Cardiac muscle cell (in vitro differentiated cells and primary cell): ENCODE measurements at regions not wholly inside any gene's neighbourhood (a gene's known extent, or its start where the extent isn't known, plus 50 kb on each side); places are given as distances from the start of the nearest gene placed in this dataset.

Experiments
- DNase-seq, 2 donors: peaks; one replicate each; pipeline versions ENCODE4 v3.0.0 to v3.0.0-alpha.2; 2010 to 2017; ENCODE audit warnings: low read depth in 1 of 2, low spot score in 1 of 2
- H3K27ac ChIP-seq: fragments of 200-600 bp; sonication (generic); 2 replicates; pipeline ENCODE4 v1.5.1; 2016
- H3K27me3 ChIP-seq: fragments of 200-600 bp; sonication (generic); 2 replicates; pipeline ENCODE4 v1.6.0; 2016; ENCODE audit warnings: control low read depth
- H3K36me3 ChIP-seq: fragments of 200-600 bp; sonication (generic); 2 replicates; pipeline ENCODE4 v1.5.1; 2016; ENCODE audit warnings: control low read depth
- H3K4me1 ChIP-seq: fragments of 200-600 bp; sonication (generic); 2 replicates; pipeline ENCODE4 v1.8.1; 2017; ENCODE audit warnings: low read depth, mild to moderate bottlenecking, mixed run types
- H3K4me3 ChIP-seq: fragments of 200-600 bp; sonication (generic); 2 replicates; pipeline ENCODE4 v1.5.1; 2016; ENCODE audit warnings: mild to moderate bottlenecking
- H3K9me3 ChIP-seq: fragments of 200-600 bp; sonication (generic); 2 replicates; pipeline ENCODE4 v1.5.1; 2017; ENCODE audit warnings: low read depth, mild to moderate bottlenecking, control low read depth
- TF ChIP-seq, protein P1 (sequence below): IDR thresholded peaks from 2 replicates; pipeline ENCODE4 v1.5.1; 2012; ENCODE audit warnings: low read depth, mild to moderate bottlenecking, low read length

DNA sequence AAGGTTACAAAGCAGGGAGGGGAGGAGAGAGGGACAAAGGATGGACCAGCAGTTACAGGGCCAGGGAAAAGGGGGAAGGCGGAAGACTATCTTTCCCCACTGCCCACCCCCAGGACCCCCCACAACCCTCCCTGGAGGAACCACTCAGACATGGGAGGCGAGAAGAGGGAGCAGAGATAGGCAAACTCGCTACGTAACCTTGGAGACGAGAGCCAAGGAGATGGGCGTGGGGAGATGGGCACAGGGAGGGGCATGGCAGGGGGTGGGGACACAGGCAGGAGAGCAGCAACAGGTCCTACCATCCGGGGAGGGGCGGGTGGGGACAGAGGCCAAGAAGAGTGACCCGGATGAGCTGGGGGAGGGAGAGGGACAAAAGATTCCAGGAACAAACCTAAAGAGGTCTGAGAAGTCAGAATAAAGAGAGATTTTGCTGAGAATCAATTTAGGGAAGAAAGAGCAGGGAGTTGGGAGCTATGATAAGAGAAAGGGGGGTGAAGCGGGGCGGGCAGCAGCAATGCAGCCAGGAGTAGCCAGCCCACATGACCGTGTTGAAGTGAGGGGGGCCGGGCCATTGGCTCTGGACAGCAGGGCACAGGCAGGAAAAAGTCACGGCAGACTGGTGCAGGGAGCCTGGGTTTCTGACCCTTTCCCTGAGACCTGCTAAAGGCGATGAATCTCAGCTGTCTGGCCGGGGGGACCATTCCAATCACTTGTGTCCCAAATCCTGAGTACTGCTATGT, 128.4 kb downstream of the BUD13 start:
- Histone ChIP-seq H3K4me1 (no peaks in the 10 kb centered on the region), H3K9me3 (no peaks in the 10 kb centered on the region), H3K27ac (no peak overlapping the region), H3K36me3 (no peaks in the 10 kb centered on the region), H3K27me3 (no peaks in the 10 kb centered on the region), H3K4me3 (no peak overlapping the region)
- no peak for DNase-seq
- TF ChIP-seq, protein P1, sequence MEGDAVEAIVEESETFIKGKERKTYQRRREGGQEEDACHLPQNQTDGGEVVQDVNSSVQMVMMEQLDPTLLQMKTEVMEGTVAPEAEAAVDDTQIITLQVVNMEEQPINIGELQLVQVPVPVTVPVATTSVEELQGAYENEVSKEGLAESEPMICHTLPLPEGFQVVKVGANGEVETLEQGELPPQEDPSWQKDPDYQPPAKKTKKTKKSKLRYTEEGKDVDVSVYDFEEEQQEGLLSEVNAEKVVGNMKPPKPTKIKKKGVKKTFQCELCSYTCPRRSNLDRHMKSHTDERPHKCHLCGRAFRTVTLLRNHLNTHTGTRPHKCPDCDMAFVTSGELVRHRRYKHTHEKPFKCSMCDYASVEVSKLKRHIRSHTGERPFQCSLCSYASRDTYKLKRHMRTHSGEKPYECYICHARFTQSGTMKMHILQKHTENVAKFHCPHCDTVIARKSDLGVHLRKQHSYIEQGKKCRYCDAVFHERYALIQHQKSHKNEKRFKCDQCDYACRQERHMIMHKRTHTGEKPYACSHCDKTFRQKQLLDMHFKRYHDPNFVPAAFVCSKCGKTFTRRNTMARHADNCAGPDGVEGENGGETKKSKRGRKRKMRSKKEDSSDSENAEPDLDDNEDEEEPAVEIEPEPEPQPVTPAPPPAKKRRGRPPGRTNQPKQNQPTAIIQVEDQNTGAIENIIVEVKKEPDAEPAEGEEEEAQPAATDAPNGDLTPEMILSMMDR = no peak

DNA sequence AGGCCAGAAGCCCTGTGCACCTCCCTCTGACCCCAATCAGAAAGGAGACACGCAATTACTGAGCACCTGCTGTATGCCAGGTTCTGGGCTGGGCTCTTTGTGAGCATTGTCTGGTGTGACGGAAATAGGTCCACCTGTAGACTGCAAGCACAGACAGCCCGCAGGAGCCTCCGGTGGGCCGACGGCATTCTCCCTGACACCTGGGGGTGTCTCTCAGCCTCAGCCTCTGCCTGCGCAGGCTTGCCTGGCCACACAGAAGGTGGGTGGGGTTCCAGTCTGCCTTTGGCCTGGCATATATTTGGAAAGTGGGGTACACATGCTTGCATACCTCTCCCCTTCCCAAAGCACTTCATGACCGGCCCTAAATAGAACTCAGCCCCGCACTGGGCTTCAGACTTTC, 129.3 kb downstream of the BUD13 start:
- H3K27ac ChIP-seq = no peak overlapping the region
- H3K4me3 ChIP-seq = no peak overlapping the region
- no peaks in the 10 kb centered on the region for H3K36me3 ChIP-seq
- TF ChIP-seq, protein P1 = no peak
- no peaks in the 10 kb centered on the region for H3K4me1 ChIP-seq
- H3K9me3 ChIP-seq = no peaks in the 10 kb centered on the region
- DNase-seq = no peak
- peaks cover 8% of the 10 kb centered on the region for H3K27me3 ChIP-seq

DNA sequence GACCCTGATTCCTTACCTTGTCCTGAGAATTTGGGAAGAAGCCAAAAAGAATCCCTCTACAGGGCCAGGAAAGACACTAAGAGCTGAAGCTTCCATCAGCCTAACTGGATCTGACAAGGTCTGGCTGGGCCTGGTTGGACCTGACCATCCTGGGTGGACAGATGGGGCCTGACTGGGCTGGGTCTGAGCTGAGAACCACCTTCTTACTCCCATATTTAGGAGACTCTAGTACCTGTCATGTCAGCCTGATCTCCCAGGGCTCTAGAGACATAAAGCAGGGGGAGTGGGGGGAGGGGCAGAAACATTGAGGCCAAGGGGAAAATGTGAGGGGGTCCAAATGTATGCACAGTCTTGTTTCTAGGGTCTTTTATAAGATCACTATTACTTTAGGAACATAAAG, 129.9 kb downstream of the BUD13 start:
- TF ChIP-seq, protein P1 = no peak
- Histone ChIP-seq H3K27ac (no peak overlapping the region), H3K9me3 (no peaks in the 10 kb centered on the region), H3K4me1 (no peaks in the 10 kb centered on the region), H3K27me3 (peaks cover 8% of the 10 kb centered on the region), H3K36me3 (no peaks in the 10 kb centered on the region), H3K4me3 (no peak overlapping the region)
- no peak for DNase-seq

DNA sequence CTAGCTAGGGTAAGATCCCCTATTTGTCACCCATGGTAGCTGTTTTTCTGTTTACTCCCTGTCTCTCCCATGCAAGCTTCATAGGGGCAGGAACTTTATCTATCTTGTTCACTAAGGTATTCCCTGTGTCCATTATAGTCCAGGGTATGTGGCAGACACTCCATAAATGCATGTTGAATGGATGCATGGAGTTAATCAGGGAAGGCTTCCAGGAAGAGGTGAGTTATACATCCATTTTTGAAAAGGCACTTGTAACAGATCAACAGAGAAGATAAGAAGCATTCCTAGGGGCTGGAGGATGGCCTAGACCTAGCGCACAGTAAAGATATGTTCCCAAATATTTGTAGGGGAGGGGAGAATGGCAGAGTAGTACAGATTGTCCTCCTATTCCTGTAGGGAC, 130.3 kb downstream of the BUD13 start:
- DNase-seq = no peak
- Histone ChIP-seq H3K4me1 (no peaks in the 10 kb centered on the region), H3K36me3 (no peaks in the 10 kb centered on the region), H3K4me3 (no peak overlapping the region), H3K27me3 (peaks cover 8% of the 10 kb centered on the region), H3K27ac (no peak overlapping the region), H3K9me3 (no peaks in the 10 kb centered on the region)
- TF ChIP-seq, protein P1 = no peak

- DNase-seq = peak; percentile 37 to 59
- Histone ChIP-seq H3K27ac (no peak overlapping the region), H3K9me3 (no peaks in the 10 kb centered on the region), H3K27me3 (peaks cover 8% of the 10 kb centered on the region), H3K4me1 (no peaks in the 10 kb centered on the region), H3K4me3 (no peak overlapping the region), H3K36me3 (no peaks in the 10 kb centered on the region)
- TF ChIP-seq, protein P1 = peak; percentile 83
These were observed 131.2 kb downstream of the BUD13 start for GRCh38 chr11:116641561-116642045.
